Kidney capillary endothelial cell (primary cell): ENCODE measurements at regions not wholly inside any gene's neighbourhood (a gene's known extent, or its start where the extent isn't known, plus 50 kb on each side); places are given as distances from the start of the nearest gene placed in this dataset.
"Not testable (repeated sequence)": the region's sequence is repeated elsewhere in the genome, so short reads cannot be mapped to it uniquely, and the experiment has no call there.

Experiments
- DNase-seq: peaks from one replicate; pipeline ENCODE4 v3.0.0-alpha.2; 2018; ENCODE audit warnings: low spot score

DNA sequence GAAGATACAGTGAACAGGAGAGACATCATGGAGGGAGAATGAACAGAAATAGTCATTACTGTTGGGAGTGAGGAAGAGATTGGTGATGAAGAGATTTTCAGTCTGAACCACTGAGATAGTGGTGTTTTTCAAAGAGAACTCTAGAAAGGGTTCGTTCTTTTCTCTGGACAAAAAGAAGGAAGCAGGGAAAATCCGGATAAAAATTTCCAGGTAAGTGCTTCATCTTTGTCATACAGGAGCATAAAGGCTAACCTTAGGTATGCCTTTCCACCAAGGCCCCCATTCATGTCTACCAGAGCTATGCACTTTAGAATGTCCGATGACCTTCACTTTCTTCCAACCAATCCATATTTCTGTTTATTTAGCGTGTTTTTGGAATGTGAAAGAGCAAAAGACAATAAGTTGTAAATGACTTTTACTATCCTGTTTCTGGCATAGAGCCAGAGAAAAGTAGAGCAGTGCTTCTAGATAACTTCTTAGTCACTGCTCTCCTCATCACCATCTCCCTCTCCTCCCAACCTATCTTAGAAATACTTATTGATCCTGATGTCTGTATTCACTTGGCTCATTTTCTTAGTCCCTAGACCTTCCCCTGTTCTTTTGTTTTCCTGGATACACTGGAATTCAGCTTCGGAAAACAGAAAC, 116.5 kb downstream of the TTC6 start:
- DNase-seq, result no peak

DNA sequence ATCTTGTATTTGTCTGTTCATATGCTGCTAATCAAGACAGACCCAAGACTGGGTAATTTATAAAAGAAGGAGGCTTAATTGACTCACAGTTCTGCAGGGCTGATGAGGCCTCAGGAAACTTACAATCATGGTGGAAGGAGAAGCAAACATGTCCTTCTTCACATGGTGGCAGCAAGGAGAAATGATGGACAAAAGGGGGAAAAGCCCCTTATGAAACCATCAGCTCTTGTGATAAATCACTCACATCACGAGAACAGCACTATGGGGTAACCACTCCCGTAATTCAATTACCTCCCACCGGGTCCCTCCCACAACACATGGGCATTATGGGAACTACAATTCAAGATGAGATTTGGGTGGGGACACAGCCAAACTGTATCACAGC, 117.0 kb downstream of the TTC6 start:
- DNase-seq, result not testable (repeated sequence)

DNA sequence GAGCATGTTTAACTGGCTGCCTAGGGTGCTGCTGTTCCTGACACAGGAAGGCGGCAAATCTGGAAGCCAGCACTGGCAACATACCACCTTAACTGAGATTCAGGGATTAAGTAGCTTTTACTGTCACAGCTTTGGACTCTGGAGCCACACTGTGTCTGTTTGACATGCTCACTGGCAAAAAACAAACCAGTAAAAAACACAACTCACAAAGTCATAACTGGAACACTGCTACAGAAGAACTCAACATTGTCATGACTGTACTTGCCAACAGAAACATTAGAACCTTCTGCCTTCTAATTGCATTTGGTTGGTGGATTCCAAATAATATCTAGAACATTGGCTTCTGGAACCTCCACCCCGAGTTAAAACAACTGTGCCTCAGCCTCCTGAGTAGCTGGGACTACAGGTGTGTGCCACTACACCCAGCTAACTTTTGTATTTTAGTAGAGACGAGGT, 117.6 kb downstream of the TTC6 start:
- no peak for DNase-seq

DNA sequence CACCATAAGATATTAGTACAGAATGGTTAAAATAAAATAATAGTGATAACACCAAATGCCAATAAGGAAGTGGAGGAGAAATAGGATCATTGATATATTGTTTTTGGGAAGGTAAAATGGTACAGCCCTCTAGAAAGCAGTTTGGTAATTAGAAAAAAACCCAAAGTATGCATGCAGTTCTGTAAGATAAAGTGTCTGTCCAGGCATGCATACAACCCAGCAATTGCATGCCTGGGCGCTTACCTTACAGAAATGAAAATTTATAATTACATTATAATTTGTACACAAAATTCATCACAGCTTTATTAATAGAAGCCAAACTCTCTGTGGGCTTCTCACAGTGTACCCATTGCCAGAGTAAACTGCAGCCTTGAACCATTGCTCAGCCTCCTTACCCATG, 124.7 kb downstream of the TTC6 start:
- DNase-seq, result no peak

DNA sequence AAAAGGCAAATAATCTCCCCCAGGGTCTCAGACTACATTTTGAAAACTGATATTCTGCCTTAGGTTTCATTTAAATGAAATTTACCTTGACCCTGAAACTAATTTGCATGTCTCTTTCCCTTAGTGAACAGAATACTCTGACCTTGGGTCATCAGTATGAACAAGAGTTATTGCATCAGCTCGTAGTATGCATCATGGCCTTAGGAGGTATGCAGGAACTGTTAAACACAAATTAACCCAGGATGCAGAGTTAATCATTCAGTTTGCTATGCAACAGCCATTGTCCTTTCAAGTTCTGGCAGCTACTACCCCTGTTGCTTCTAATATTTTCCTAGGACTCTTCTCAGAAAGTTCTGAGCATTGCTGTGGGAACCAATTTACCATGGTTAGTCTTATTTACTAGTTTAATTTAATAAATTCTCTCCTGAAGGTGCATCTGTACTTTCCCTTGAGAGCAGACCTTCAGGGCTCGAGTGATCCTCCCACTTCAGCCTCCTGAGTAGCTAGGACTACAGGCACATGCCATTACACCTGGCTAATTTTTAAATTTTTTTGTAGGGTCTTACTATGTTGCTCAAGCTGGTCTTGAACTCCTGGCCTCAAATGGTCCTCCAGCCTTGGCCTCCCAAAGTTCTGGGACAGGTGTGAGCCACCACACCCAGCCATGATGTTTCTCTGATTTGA, 126.7 kb downstream of the TTC6 start:
- DNase-seq, result no peak

DNA sequence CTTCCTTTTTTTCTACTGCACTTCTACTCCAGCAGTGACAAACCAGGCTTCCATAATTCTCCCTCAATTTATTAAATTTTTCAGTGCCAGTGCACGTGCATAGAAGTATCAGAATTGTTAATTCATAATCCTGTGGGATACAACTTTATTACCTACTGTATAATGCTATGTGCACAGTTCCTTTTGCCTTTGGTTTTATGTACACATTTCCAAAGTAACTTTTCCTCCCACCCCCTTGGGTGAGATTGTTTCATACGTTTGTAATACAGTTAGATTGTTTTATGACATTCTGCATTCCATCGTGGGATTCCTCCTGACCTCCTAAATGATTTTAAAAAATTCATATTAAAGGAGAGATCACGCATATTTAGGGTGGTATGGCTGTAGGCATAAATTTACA, 128.1 kb downstream of the TTC6 start:
- DNase-seq, result no peak

DNA sequence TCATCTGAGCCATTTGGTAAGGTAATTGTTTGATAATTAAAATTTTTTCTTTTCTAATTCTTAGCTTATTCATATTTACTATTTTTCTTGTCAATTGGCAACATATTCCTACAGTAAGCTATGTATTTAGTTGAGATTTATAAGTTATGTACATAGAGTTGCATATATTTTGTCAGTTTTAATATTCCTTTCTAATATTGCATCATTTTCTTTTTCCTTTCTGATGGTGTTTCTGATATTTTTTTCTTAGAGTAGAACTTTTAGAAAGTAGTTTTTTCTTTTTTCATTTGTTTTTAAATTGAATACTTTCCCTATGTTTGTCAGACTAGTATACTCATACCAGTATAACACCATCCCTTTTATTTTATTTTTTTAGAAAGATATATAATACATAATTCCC, 131.3 kb downstream of the TTC6 start:
- DNase-seq, result no peak

DNA sequence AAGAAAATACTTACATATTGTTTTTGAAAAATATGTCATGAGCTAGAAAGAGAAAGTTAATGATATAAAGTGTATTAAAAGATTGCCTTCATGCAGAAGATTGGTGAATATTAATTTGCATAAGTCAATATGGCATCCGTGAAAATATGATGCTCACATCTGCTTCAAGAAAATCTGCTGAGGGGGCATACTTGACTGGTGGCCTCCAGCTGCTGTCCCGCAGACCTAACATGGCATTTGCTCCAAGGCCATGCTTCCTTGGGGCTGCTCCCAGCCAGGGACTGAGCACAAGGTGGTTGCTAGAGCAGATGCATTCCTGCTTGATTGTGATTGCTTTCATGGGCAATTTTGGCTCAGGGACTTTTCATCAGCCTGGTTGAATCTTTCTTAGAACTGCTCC, 133.8 kb downstream of the TTC6 start:
- no peak for DNase-seq

DNA sequence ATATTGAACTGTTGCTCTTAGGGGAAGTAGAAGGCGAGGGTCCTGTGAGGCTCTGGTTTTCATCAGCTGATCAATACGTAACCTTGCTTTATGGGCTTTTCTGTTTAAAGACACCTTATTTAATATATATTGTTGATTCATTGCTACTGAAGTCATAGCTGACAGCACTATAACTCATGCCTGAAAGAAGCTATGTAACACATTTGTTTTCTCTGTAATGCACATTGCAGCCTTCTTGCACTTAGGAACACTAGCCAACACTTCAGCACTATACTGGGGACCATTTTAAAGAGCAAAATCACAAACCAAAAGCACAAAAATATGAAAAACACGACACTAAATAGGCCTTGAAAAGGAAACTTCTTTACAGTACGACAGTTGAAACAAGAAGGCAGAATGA, 135.7 kb downstream of the TTC6 start:
- no peak for DNase-seq

DNA sequence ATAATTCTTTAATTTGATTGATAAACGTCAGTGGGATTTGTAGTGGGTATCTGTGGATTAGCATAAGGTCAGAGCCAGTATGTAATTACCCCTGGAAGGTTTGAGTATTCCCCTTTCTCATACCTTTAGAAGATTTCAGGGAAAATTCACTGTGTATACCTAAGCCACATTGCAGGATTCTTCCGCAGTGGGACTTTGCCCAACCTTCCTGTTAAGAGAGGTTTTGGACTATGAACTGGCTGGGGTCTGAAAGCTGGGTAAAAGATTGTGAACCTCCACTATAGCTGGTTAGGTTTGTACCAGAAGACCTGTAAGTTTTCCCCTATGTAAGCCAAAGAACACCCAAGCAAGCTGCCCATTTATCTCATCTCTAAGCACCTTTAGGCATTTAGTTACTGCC, 150.2 kb downstream of the TTC6 start:
- no peak for DNase-seq

DNA sequence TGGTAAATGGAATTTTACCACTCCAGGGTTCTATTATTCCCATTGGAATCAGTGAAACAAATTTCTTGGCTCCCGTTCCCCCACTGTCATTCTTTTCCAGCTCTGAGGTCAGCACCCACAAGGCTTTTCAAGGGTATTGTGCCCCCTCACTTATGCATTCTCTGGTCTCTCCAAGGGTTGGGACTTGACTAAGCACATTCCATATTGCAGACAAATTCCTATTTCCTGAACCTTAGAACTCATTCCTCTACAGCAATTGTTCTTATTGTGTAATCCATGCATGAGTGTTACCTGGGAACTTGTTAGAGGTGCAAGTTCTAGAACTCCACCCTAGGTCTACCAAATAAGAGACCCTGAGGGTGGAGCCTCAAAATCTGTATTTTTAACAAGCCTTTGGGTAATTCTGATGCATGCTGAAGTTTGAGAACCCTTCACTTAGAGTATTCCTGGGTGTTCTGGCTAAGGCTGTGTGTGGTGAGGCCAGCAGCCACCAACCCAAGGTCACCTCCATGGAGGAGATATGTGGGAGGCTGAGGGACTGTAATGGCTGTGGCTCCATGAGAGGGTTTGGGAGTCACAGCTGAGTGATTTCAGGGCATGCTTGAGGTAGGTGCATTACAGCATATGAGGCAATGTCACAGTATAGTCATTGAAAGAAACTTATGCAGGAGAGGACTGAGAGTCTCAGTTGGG, 150.9 kb downstream of the TTC6 start:
- no peak for DNase-seq

DNA sequence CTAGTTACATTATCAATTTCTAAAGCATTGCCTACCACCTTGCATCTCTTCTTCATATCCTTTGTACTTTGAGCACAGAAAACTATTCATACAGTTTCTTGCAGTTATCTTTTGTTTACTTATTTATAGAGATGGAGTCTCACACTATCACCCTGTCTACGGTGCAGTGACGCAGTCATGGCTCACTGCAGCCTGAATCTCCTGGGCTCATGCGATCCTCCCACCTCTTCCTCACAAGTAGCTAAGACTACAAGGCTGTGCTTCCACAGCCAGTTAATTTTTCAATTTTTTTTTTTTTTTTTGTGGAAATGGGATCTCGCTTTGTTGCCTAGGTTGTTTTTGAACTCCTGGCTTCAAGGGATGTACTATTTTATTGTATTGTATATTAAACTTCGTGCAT, 158.0 kb downstream of the TTC6 start:
- no peak for DNase-seq

DNA sequence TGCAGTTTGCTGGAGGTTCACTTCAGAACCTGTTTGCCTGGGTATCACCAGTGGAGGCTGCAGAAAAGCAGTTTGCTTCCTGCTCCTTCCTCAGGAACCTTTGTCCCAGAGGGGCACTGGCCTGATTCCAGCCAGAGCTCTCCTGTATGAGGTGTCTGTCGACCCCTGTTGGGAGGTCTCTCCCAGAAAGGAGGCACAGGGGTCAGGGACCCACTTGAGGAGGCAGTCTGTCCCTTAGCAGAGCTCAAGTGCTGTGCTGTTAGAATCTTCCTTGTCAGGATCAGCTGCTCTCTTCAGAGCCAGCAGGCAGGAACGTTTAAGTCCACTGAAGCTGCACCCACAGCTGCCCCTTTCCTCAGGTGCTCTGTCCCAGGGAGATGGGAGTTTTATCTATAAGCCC, 164.8 kb downstream of the TTC6 start:
- not testable (repeated sequence) for DNase-seq

DNA sequence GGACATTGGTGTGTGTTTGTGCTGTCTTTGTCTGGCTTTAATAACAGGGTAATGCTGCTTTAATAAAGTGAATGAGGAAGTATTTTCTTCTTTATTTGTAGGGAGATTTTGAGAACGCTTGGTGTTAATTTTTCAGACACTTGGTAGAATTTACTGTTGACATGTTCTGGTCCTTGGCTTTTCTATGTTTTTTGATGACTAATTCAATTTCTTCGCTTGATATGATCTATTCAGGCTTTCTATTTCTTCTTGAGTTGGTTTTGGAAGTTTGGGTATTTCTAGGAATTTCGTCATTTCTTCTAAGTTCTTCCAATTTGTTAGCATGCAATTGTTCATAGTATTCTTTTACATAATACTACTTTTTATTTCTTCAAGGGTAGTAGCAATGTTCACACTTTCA, 167.8 kb downstream of the TTC6 start:
- DNase-seq, result no peak

DNA sequence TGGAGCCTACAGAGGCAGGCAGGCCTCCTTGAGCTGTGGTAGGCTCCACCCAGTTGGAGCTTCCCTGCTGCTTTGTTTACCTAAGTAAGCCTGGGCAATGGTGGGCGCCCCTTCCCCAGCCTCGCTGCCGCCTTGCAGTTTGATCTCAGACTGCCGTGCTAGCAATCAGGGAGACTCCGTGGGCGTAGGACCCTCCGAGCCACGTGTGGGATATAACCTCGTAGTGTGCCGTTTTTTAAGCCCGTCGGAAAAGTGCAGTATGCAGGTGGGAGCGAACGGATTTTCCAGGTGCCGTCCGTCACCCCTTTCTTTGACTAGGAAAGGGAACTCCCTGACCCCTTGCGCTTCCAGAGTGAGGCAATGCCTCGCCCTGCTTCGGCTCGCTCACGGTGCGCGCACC, 176.9 kb downstream of the TTC6 start:
- not testable (repeated sequence) for DNase-seq

DNA sequence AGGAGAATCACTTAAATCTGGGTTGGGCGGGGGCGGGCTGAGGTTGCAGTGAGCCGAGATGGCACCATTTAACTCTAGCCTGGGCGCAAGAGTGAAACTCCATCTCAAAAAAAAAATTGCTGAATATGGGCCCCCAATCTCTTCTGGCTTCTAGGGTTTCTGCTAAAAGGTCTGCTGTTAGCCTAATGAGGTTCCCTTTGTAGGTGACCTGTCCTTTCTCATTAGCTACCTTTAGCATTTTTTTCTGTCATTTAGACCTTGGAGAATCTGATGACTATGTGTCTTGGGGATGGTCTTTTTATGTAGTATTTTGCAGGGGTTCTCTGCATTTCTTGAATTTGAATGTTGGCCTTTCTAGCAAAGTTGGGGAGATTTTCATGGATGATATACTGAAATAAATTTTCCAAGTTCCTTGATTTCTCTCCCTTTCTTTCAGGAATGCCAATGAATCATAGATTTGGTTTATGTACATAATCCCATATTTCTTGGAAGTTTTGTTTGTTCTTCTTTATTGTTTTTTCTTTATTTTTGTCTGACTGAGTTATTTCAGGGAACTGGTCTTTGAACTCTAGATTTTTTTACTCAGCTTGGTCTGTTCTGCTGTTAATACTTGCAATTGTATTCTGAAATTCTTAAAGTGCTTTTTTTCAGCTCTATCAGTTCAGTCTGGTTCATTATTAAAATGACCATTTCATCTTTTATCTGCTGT, 181.5 kb downstream of the TTC6 start:
- DNase-seq, result no peak

DNA sequence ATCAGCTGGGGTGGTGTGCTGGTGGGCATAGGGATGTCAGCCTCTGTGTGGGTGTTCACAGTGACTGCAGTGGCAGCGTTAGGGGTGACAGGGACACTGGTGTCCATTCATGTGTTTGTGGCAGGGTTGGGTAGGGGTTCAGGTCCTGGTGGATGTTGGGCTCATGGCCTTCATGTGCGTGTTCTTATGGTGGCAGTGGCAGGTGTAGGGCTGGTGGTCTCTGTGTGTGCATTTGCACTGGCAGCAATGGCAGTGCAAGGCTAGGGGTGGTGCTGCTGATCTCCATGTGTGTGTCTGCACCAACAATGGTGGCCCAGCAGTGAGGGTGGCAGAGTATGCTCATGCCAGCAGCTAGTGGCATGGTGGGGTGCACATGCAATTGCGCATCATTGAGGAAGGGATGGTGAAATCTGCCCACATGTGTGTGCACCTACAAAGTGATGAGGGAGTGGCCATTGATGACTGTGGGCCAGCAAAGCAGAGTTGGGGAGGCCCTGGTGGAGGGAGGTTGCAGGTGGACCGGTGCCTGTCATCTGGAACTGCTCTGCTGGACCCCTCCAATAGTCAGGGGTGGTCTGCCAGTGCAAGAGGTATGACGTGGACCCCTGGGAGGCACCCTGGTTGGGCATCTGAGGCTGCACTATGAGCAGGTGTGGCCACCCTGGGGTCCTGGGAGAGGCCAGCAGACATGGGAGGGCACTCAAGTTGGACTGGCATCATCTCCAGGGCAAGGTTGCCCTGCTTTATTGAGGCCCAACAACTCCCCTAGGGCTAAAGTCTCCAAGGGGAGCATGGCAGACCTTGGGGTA, 182.9 kb downstream of the TTC6 start:
- no peak for DNase-seq

DNA sequence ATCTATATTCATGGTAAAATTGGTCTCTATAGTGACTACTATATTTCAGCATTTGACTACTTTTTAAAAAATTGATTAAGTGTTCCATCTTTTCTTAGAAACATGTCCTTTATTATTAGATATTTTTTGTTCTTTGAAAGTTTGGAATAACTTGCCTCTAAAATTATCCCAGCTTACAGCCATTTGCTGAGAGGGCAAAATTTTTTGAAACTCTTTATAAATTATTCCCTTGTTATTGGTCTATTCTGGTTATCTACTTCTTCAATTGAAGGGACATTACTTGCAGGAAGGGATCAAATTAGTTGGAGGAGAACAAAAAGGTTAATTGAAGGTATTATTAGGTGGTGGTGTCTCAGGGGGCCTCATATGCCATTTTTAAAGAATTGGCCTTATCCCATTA, 184.1 kb downstream of the TTC6 start:
- DNase-seq, result no peak

DNA sequence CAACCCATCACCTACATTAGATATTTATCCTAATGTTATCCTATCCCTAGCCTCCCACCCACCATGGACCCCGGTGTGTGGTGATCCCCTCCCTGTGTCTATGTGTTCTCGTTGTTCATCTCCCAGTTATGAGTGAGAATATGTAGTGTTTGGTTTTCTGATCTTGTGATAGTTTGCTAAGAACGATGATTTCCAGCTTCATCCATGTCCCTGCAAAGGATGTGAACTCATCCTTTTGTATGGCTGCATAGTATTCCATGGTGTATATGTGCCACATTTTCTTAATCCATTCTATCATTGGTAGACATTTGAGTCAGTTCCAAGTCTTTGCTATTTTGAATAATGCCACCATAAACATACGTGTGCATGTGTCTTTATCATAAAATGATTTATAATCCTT, 185.3 kb downstream of the TTC6 start:
- DNase-seq, result not testable (repeated sequence)

DNA sequence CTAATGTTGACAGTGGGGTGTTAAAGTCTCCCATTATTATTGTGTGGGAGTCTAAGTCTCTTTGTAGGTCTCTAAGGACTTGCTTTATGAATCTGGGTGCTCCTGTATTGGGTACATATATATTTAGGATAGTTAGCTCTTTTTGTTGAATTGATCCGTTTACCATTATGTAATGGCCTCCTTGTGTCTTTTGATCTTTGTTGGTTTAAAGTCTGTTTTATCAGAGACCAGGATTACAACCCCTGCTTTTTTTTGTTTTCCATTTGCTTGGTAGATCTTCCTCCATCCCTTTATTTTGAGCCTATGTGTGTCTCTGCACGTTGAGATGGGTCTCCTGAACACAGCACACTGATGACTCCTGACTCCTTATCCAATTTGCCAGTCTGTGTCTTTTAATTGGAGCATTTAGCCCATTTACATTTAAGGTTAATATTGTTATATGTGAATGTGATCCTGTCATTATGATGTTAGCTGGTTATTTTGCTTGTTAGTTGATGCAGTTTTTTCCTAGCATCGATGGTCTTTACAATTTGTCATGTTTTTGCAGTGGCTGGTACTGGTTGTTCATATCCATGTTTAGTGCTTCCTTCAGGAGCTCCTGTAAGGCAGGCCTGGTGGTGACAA, 188.9 kb downstream of the TTC6 start:
- not testable (repeated sequence) for DNase-seq

DNA sequence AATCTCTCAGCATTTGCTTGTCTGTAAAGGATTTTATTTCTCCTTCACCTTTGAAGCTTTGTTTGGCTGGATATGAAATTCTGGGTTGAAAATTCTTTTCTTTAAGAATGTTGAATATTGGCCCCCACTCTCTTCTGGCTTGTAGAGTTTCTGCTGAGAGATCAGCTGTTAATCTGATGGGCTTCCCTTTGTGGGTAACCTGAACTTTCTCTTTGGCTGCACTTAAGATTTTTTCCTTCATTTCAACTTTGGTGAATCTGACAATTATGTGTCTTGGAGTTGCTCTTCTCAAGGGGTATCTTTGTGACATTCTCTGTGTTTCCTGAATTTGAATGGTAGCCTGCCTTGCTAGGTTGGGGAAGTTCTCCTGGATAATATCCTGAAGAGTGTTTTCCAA, 189.4 kb downstream of the TTC6 start:
- not testable (repeated sequence) for DNase-seq
